Lower lobe of right lung (tissue), 2 donors: ENCODE measurements at regions not wholly inside any gene's neighbourhood (a gene's known extent, or its start where the extent isn't known, plus 50 kb on each side); places are given as distances from the start of the nearest gene placed in this dataset.

Experiments
- ATAC-seq, 2 donors: fragments of 200-7000 bp; cut with Tn5 transposase; one replicate each; pipeline ENCODE4 v1.9.1; 2020 to 2022; ENCODE audit warnings: mild to moderate bottlenecking in 2 of 2, moderate library complexity in 2 of 2
- DNase-seq: peaks from one replicate; pipeline ENCODE4 v3.0.0-alpha.2; 2020
- H3K27ac ChIP-seq: fragments of 200-600 bp; one replicate; pipeline ENCODE4 v1.8.0; 2022
- H3K27me3 ChIP-seq: fragments of 200-600 bp; one replicate; pipeline ENCODE4 v1.8.0; 2022; ENCODE audit warnings: low read depth
- H3K36me3 ChIP-seq: fragments of 200-600 bp; one replicate; pipeline ENCODE4 v1.8.0; 2022; ENCODE audit warnings: mild to moderate bottlenecking
- H3K4me1 ChIP-seq: fragments of 200-600 bp; one replicate; pipeline ENCODE4 v1.8.0; 2022
- H3K4me3 ChIP-seq: fragments of 200-600 bp; one replicate; pipeline ENCODE4 v1.8.0; 2022; ENCODE audit warnings: mild to moderate bottlenecking
- H3K9me3 ChIP-seq: fragments of 200-600 bp; one replicate; pipeline ENCODE4 v1.8.0; 2022
- CTCF ChIP-seq: fragments of 200-600 bp; IDR thresholded peaks from one replicate; pipeline ENCODE4 v1.8.0; 2022; ENCODE audit warnings: antibody characterized with exemption, mild to moderate bottlenecking
- intact Hi-C: fragments of 100-400 bp; cut with DNase I; formaldehyde crosslinking; loops from one replicate; pipeline ENCODE4 v1.11.0; 2022
- donor health status: DM: no; HTN: yes; CAD: no; lungs with severe emphysema.

GRCh38 chr13:21852043-21852442, 181.2 kb downstream of the FGF9 start:
- intact Hi-C loops = no loop called here
- Histone ChIP-seq H3K4me3 (no peak overlapping the region), H3K9me3 (no peaks in the 10 kb centered on the region), H3K27ac (no peak overlapping the region), H3K4me1 (no peaks in the 10 kb centered on the region), H3K36me3 (no peaks in the 10 kb centered on the region), H3K27me3 (no peaks in the 10 kb centered on the region)
- ATAC-seq = no peak
- no peak for DNase-seq
- TF ChIP-seq CTCF = no peak

GRCh38 chr13:21853779-21854178, 182.9 kb downstream of the FGF9 start:
- intact Hi-C loops = no loop called here

GRCh38 chr13:21868823-21869222, 197.9 kb downstream of the FGF9 start:
- no peak for DNase-seq
- TF ChIP-seq CTCF = no peak
- Histone ChIP-seq H3K4me1 (no peaks in the 10 kb centered on the region), H3K4me3 (no peak overlapping the region), H3K27ac (no peak overlapping the region), H3K27me3 (no peaks in the 10 kb centered on the region), H3K9me3 (no peaks in the 10 kb centered on the region), H3K36me3 (no peaks in the 10 kb centered on the region)
- intact Hi-C loops = no loop called here
- ATAC-seq = no peak

More at GRCh38 chr13:21853779-21854178, 182.9 kb downstream of the FGF9 start:
- Histone ChIP-seq H3K36me3 (no peaks in the 10 kb centered on the region), H3K9me3 (no peaks in the 10 kb centered on the region), H3K4me1 (no peaks in the 10 kb centered on the region), H3K4me3 (no peak overlapping the region), H3K27me3 (no peaks in the 10 kb centered on the region), H3K27ac (no peak overlapping the region)
- TF ChIP-seq CTCF = no peak
- no peak for ATAC-seq
- DNase-seq = no peak

- no peaks in the 10 kb centered on the region for H3K9me3 ChIP-seq
- TF ChIP-seq CTCF = no peak
- no peak overlapping the region for H3K4me3 ChIP-seq
- no peaks in the 10 kb centered on the region for H3K27me3 ChIP-seq
- H3K27ac ChIP-seq = no peak overlapping the region
- intact Hi-C loops = no loop called here
- no peaks in the 10 kb centered on the region for H3K36me3 ChIP-seq
- ATAC-seq (peak; percentile 50 to 73), DNase-seq (no peak)
- no peaks in the 10 kb centered on the region for H3K4me1 ChIP-seq
Measured at GRCh38 chr13:21871382-21871781, 200.5 kb downstream of the FGF9 start.

- no peaks in the 10 kb centered on the region for H3K4me1 ChIP-seq
- intact Hi-C loops = no loop called here
- H3K4me3 ChIP-seq = no peak overlapping the region
- no peaks in the 10 kb centered on the region for H3K9me3 ChIP-seq
- H3K27me3 ChIP-seq = no peaks in the 10 kb centered on the region
- TF ChIP-seq CTCF = no peak
- DNase-seq (no peak), ATAC-seq (peak in 1 of 2 donors; percentile 42)
- H3K36me3 ChIP-seq = no peaks in the 10 kb centered on the region
- no peak overlapping the region for H3K27ac ChIP-seq
Measured at GRCh38 chr13:21871919-21872318, 201.0 kb downstream of the FGF9 start.

GRCh38 chr13:21872795-21873194, 201.9 kb downstream of the FGF9 start:
- Histone ChIP-seq H3K36me3 (no peaks in the 10 kb centered on the region), H3K27ac (no peak overlapping the region), H3K4me3 (no peak overlapping the region), H3K4me1 (no peaks in the 10 kb centered on the region), H3K9me3 (no peaks in the 10 kb centered on the region), H3K27me3 (no peaks in the 10 kb centered on the region)
- no peak for ATAC-seq
- intact Hi-C loops = no loop called here
- no peak for DNase-seq
- TF ChIP-seq CTCF = no peak
